ENCODE measurements at regions not wholly inside any gene's neighbourhood (a gene's known extent, or its start where the extent isn't known, plus 50 kb on each side); places are given as distances from the start of the nearest gene placed in this dataset.
A peak's percentile ranks its signal among the peaks of the same experiment; 100 is the strongest.

GRCh38 chr9:698276-698675 is 143.2 kb upstream of the DMRT1 start:
- Histone ChIP-seq H3K4me3 (no peak overlapping the region), H3K9me3 (no peaks in the 10 kb centered on the region), H3K27ac (no peak overlapping the region), H3K27me3 (no peaks in the 10 kb centered on the region), H3K36me3 (no peaks in the 10 kb centered on the region), H3K4me1 (peaks cover 0 to 23% (median 0%) of the 10 kb centered on the region in 4 donors)
- TF ChIP-seq POLR2A (IDR thresholded peaks at IDR 0.05), result no peak
- TF ChIP-seq CTCF (IDR thresholded peaks at IDR 0.05), result no peak
- no peak for DNase-seq

GRCh38 chr9:698954-699353 is 142.5 kb upstream of the DMRT1 start:
- Histone ChIP-seq H3K27ac (peak overlapping the region in 1 of 4 donors; percentile 31), H3K9me3 (no peaks in the 10 kb centered on the region), H3K36me3 (no peaks in the 10 kb centered on the region), H3K27me3 (no peaks in the 10 kb centered on the region), H3K4me3 (no peak overlapping the region), H3K4me1 (peaks cover 0 to 23% (median 0%) of the 10 kb centered on the region in 4 donors)
- TF ChIP-seq CTCF (IDR thresholded peaks at IDR 0.05) (no peak), POLR2A (IDR thresholded peaks at IDR 0.05) (no peak)
- no peak for DNase-seq

GRCh38 chr9:699396-699795 is 142.1 kb upstream of the DMRT1 start:
- Histone ChIP-seq H3K9me3 (no peaks in the 10 kb centered on the region), H3K27ac (peak overlapping the region in 1 of 4 donors; percentile 31), H3K27me3 (no peaks in the 10 kb centered on the region), H3K4me3 (no peak overlapping the region), H3K36me3 (no peaks in the 10 kb centered on the region), H3K4me1 (peaks cover 0 to 19% (median 0%) of the 10 kb centered on the region in 4 donors)
- no peak for DNase-seq
- TF ChIP-seq POLR2A (IDR thresholded peaks at IDR 0.05) (no peak), CTCF (IDR thresholded peaks at IDR 0.05) (no peak)

- H3K27me3 ChIP-seq, result no peaks in the 10 kb centered on the region
- H3K9me3 ChIP-seq, result no peaks in the 10 kb centered on the region
- TF ChIP-seq CTCF (IDR thresholded peaks at IDR 0.05), result no peak
- TF ChIP-seq POLR2A (IDR thresholded peaks at IDR 0.05), result no peak
- DNase-seq, result no peak
- H3K4me1 ChIP-seq, result peaks cover 0 to 17% (median 0%) of the 10 kb centered on the region in 4 donors
- no peak overlapping the region for H3K27ac ChIP-seq
- no peak overlapping the region for H3K4me3 ChIP-seq
- H3K36me3 ChIP-seq, result no peaks in the 10 kb centered on the region
These were observed 140.9 kb upstream of the DMRT1 start for GRCh38 chr9:700365-701282.

- Histone ChIP-seq H3K4me3 (no peak overlapping the region), H3K9me3 (no peaks in the 10 kb centered on the region), H3K27me3 (no peaks in the 10 kb centered on the region), H3K36me3 (no peaks in the 10 kb centered on the region), H3K27ac (no peak overlapping the region), H3K4me1 (peaks cover 0 to 14% (median 0%) of the 10 kb centered on the region in 4 donors)
- no peak for DNase-seq
- TF ChIP-seq POLR2A (IDR thresholded peaks at IDR 0.05) (no peak), CTCF (IDR thresholded peaks at IDR 0.05) (no peak)
These were observed 138.1 kb upstream of the DMRT1 start for GRCh38 chr9:703392-703791.
